GM04504 (cell line): ENCODE measurements at regions not wholly inside any gene's neighbourhood (a gene's known extent, or its start where the extent isn't known, plus 50 kb on each side); places are given as distances from the start of the nearest gene placed in this dataset.

Experiments
- DNase-seq: peaks from one replicate; pipeline ENCODE4 v3.0.0-alpha.2; 2012; ENCODE audit warnings: low read depth

DNA sequence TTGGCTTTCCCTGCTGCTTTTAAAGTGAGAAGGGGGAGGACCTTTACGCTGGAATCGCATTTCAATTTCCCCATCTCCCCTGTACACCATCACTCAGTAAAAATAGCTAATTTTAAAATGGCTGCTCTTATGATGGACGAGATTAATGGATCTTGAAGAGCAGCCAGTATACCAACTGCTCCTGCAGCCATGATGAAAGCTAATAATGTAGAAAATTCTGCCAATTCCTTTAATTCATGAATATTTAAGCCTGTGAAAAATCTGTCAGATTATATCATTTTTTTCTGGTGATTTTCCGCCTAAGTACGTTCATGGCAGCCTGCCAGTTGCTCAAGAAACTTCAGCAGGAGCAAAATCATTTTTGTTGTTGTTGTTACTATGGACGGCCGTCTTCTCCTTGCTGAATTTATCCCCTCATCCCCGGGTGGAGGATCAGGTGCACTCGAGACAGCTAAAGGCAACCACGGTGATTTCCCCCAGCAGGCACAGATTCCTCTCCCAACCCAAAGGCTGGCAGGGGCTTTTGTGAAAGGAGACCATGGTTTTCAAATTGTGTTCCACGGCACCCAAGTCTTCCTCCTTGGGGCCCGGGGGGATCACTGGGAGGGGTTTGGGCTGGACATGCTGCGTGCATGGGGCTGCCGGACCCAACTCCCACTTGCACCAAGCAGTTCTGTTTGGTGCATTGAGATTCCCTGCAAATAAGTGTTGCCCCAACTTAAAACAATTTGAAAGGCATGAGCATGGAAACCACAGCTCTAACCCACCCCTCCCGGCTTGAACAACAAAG lies 289.6 kb downstream of the UACA start:
- DNase-seq: no peak

DNA sequence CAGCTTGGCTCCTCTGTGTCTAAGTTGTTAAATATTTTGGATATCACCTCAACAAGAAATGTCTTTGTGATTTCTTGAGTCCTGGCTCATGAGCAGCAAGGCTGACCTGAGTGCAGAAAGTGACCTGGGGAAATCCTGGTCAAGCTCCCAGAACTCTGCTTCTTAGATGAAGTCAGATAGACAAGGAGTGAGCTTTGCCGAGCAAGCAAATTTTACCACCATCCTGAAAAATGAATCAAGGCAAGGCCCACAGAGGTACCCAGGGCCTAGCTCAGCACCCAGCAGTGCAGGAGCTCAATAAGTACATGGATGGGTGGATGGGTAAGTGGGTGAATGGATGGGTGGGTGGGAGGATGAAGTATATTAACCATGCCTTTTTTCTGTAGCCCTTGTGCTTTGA lies 291.8 kb downstream of the UACA start:
- no peak for DNase-seq

DNA sequence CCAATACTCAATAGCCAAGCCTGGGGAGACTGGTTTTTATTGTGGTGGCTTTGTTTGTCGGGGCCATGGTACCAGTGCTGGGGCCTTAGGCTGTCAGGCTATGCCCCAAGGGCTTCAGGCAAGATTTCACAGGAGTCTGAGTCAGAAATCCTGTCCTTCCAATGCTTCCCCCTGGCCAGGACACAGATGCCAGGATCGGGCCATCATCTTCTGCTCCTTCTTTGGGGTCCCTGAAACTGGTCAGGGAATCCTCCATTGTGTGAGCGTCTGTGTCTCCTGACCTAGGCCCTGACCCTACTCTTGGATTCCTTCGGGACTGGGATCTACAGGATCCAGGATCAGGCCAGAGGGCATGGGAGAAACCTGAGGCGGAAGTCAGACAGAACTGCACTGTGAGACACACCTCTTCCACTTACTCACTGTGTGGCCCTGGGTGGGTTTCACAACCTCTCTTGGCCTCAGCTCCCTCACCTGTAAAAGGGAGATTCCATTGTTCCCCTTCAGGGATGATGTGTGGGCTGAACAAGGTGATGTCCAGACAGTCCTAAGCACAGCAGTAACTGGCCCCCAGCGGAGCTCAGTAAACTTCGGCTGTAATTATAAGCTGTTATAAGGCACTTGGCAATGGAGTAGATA lies 292.7 kb downstream of the UACA start:
- DNase-seq: no peak

DNA sequence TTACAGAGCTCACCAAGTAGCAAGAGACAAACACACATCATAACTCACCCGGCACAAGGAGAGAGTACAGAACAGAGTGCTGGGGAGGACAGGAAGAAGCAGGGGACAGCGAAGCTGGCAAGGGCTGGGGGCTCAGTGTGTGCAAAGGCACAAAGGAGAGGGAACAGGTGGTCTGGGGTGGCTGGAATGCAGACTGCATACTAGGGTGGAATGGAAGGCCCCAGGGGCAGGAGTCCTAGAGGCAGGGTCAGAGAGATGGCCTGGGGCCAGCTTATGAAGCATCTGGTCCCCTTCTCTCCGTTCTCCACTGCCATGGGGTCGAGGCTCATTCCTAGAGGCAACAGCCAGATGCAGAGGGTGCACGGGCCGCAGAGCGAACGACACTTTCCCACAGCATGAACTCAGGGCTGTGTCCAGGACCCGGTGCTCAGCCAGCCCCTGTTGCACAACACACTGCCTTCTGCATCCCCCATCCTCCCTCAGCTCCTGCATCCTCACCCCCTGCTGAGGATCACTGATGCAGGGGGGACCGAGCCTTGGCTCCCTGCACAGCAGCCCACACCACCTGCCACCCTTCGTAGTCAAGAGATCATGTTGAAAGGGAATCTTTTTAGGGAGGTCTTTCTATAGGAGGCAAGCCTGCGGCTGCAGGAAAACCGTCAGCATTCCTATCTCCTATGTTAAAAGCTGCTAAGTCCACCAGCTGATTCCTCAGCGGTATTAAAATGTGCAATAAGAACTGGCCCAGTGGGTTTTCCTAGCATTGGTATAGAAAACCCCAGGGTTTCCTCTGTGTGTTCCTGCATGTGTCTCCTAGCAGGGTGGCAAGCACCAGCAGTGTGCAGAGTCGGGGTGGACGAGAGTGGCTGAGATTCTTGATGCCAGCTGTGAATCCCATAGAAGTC lies 293.5 kb downstream of the UACA start:
- no peak for DNase-seq

DNA sequence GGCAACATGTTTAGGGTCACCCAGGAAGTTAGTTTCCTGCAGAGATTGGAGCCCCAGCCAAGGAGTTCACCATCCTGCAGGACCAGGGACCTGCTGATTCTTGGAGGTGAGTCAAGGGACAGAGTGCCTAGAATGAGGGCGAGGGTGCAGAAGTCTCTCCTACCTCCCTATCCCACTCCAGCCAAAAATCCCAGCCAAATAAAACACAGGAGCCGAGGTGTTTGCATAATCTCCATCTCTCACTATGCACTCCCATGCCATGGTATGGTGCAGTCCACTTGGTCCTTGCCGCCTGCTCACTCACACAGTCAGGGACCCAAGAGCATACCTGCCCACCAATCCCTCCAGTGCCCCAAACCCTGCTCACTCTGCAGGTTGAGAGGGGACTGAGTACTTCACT lies 294.2 kb downstream of the UACA start:
- DNase-seq: no peak

DNA sequence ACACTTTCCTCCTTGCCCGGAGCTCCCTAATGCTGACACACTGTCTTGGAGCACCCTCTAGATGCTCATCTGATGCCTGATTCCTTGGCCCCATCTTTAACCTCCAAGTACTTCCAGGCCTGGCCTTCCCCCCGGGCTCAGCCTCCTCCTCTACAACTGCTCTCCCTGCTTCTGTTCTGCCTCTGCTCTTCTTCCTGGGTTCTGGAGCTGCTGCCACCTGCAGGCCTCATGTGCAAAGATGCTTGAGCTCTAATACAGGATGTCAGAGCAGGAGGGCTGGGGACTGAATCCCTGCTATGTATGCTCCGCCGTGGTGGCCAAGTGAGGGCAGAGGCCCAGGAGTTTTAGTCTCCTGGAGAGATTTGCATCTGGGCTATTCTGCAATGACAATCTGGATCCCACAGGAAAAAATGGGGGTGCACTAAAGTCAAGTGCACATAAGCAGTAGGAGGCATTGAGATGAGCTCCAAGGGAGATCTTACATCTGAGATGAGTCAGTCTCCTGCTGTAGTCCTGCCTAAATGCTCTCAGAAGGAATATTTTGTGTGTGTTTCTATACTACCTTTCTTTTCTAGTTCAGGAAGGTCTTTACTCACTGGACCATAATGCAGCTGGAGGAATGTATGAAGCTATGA lies 296.3 kb downstream of the UACA start:
- no peak for DNase-seq

DNA sequence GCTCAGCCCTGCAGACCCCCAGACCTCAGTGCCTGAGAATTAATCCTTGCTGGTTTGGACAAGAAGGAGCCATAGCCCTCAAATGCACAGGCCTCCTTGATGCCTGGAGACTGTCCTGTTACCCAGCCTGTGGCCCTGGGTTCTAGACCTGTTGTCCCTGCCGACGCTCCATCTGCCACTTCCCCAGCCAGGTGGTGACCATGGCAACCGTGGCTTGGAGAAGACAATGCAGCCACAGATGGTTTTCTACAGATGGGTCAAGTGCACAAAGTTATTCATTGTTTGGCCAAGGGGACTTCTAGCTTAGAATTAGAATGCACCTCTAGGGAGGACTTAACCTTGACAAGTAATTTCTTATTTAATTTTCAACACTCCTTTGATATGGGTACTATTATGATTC lies 297.1 kb downstream of the UACA start:
- DNase-seq: no peak

DNA sequence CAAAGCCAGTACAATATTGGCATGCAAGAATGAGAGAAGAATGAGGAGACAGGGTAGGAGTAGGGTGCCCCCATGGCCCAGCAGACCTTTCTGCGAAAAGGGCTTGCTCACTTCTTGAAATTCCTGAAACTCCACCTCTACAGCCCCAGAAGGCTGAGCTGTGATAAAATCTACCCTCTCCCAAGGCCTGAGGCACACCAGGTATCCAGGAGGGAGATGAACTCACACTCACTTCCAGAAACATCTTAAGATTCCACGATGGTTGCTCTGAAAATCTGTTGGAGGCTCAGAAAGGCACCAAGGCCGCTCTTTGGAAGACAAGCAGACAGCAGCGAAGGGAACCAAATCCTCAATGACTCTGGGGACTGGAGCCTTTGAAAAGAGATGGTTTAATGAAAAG lies 297.5 kb downstream of the UACA start:
- no peak for DNase-seq

DNA sequence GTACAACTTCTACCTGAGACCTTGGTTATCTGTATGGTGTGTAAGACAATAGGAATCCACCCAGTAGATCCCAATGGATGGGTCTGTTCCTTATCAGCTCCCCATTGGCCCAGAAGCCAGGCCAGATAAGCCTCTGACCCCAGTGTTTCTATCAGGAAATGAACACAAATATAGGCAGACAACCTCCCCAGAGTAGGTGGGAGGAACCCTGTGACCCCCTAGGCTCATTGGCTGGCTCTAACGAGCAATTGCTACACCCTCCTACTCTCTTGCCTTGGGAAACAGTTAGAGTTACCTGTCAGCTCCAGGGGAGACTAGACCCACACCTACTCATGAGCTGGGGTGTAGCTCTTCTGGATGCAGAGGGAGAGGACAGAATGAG lies 299.9 kb downstream of the UACA start:
- no peak for DNase-seq

DNA sequence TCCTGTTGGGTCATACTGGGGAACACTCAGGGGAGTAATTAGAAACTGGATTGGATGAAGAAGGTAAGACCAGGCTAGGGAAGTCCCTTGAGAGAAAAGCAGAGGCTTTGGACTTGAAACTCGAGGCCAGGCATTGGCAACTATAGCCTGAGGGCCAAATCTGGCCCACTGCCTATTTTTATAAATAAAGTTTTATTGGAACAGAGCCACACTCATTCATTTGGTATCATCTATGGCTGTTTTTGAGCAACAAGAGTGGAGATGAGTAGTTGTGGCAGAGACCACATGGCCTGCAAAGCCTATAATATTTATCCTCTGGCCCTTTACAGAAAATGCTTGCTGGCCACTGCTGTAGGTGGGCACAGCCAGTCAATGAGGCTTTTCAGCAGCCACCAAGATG lies 301.4 kb downstream of the UACA start:
- DNase-seq: no peak

DNA sequence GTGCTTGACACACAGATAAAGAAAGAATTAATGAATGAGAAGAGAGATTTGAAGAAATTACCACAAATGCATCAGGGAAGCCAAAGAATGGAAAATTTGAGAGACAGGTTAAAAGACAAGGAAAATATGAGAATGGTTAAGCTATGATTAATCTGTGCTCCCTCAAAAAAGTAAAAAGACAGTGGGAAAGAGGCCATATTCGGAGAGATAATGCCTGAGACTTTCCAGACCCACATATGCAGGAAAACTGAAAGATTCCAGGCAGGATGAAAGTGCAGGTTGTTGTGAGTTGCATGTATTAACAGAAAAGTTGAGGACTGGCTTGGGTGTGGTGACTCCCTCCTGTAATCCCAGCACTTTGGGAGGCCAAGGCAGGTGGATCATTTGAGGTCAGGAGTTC lies 302.3 kb downstream of the UACA start:
- DNase-seq: no peak

DNA sequence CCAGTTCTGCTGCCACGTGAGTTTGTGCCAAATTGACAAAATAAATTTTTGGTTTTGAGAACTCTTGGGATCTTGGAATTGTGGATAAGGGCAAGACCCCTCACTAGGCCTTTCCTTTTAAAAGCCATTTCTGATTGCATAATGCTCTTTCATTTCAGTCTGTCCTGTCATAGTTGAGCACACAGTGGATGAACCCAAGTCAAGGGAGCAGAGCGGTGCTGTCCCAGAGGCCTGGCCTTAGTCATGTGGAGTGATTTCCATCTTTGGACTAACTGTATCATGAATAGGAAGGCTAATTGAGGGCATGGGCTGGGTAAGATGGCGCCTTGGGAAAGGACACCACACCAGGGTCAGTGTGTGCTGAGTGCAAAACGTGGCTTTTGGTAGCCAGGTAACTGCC lies 304.0 kb downstream of the UACA start:
- no peak for DNase-seq

DNA sequence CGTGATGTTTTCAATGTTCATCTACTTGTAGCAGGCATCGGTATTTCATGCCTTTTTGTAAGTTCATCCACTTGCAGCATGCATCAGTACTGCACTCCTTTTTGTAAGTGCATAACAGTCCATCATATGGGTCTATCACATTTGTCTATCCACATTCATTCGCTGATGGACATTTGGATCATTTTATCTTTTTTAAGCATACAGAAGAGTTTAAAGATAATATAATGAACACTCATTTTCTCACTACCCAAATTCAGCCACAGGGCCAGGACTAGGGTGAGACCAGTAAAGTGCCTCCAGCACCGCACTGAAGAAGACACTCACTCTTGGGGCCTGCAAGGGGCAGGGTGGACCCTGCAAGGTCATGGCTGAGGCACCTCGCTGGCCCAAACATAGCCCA lies 309.6 kb downstream of the UACA start:
- DNase-seq: no peak

DNA sequence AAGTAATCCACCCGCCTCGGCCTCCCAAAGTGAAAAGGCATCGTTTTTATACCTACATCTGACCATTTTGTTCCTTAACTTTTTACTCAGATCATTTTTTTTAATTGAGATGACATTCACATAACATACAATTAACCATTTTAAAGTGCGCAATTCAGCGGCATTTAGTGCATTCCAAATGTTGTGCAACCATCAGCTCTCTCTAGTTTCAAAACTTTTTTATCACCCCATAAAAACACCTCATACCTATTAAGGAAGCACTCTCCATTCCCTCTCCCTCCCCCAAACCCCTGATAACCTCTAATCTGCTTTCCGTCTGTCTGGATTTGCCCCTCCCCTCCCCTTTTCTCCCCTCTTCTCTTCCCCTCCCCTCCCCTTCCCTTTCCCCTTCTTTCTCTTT lies 310.1 kb downstream of the UACA start:
- no peak for DNase-seq

DNA sequence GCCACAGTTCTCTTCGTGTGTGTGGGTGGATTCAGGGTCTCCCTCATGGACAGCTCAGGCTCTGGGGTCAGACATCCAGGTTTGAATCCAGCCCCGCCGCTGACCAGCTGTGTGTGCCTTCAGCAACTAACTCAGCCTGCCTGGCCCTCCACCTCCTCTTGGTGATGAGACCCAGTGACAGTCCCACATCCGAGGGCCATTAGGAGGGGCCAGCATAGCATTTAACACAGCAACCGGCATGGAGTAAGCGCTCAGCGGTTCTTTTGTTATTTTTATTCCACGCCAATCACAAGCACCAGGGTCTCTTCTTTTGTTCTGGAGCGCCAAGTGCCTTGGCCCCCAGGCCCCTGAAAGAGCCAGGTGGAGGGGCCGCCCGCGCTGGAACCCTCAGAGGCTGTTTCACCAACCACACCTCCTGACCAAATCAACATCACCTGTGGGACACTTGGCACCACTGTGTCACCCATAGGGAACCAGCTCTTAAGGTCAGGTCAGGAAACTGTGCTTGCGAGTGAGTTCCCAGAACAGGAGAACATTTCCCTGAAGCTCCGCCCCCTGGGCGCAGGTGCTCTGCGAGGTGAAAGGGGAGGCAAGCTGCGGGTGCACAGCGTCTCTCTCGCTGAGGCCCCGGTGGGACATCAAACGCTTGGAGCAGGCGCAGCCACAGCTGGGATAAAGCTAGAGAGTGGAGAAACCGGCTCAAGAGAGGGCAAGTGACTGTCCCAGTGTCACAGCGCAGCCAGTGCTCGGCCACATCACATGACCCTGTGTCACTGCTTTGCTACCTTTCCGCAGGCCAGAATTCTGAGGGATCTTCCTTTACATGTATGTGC lies 311.3 kb downstream of the UACA start:
- no peak for DNase-seq

DNA sequence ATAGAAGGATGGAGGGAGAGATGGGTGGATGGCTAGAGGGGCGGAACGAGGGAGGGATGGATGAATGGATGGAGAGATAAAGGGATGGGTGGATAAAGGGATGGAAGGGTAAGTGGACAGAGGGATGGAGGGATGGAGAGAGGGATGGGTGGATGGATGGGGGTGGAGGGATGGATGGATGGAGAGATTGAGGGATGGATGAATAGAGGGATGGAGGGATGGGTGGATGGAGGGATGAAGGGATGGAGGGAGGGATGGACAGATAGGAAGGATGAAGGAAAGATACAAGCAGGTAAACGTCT lies 313.3 kb downstream of the UACA start:
- DNase-seq: no peak

DNA sequence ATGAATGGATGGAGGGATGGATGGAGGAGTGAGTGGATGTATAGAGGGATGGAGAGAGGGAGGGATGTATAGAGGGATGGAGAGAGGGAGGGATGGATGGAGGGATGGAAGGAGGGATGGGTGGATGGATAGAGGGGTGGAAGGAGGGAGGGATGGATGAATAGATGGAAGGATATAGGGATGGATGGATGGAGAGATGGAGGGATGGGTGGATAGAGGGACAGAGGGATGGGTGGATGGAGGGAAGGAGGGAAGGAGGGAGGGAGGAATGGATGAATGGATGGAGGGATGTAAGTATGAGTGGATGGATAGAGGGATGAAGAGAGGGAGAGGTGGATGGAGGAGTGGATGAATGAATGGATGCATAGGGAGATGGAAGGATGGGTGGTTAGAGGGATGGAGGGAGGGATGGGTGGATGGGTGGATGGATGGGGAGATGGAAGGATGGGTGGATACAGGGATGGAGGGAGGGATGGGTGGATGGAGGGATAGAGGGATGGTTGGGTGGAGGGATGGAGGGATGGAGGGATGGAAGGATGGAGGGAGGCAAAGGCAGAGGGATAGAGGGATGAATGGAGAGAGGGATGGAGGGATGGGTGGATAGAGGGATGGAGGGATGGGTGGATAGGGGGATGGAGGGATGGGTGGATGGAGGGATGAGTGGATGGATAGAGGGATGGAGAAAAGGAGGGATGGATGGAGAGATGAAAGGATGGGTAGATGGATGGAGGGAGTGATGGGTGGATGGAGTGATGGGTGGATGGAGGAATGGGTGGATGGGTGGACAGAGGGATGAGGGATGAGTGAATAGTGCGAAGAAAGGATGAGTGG lies 313.8 kb downstream of the UACA start:
- no peak for DNase-seq

DNA sequence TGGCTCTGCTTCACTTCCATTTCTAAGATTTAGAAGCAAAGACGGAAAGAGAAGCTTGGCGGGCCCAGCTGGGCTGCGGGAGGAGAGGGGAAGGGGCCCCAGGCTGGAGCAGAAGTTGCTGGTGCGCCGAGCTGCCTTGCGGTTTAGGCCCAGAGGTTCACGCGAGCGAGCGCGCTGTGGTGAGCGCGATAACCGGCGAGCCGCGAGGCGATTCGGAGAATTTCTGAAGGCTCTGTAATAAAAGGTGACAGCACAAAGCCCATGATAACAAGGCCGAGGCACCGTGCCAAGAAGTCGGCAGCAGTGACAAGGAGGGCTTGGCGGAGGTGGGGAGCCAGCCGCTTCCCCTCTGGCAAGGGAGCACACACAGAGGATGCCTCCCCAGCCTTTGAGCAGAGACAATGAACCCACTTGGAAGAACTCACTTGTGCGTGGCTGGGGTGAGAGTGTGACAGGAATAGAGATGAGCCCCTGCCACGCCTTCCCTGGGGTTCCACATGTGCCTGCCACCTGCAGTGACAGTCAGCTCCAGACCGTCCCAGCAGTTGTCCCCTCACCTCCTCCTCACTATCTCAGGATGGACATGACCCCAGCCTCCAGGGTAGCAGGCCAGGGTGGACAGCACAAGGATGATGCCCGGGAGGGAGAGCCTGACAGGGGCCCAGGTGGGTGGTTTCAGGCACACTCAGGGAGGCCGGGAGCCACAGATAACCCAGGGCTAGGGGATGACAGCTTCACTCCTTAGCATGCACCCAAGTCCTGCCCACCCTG lies 315.2 kb downstream of the UACA start:
- DNase-seq: no peak

DNA sequence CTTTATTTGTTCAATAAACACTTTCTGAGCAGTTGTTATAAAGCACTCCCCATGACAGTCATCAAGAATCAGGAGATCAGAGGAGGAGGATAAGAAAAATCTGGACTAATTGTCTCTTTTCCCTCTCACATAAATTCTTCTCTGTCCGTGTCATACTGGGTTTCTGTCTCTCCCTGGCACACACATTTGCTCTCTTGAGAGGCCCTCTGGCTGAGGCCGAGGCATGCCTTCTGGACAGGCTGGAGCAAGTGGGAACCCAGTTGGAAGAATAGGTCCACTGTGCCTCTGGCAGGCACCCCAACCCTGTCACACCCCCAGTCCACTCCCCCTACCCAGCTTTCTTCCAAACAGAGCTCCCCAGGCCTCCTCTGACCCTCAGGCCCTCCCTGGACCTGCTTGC lies 315.8 kb downstream of the UACA start:
- DNase-seq: no peak

DNA sequence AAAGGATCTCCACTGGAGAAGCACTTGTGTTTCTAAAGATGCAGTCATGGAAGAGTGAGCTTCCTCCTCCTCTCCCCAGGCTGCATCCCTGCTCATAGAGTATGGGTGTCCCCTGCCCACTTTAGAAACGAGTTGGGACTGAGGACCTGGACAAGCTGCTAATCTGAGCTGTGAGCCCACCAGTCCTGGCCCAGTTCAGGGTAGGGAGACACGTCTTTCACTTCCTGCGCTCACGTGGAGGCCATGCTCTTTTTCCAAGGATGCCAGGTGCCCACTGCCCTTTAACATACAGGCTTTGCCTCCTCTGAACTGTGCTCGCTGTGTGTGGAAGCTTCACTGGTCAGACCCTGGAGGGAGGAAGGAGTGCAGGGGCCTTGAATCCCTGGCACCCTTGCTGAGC lies 316.3 kb downstream of the UACA start:
- no peak for DNase-seq
